ENCODE measurements at regions not wholly inside any gene's neighbourhood (a gene's known extent, or its start where the extent isn't known, plus 50 kb on each side); places are given as distances from the start of the nearest gene placed in this dataset.

DNA sequence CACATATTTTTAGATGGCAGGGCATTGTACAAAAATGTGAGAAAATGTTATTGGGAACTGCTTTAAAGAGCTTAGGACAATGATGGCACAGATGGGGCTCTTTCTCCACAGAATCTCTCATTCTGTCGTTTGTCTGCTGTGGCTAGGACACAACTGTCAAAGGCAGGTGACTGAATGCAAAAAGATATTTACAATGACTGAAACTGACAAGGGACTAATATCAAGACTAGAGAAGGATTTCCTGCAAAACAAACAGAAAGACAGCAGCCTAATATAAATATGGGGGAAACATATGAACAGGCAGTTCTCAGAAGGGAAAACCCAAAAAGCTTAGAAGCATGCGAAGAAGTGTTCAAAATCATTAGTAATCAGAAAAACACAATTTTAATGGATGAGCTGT lies 177.5 kb upstream of the AFF2 start:
- TF ChIP-seq, protein P1, sequence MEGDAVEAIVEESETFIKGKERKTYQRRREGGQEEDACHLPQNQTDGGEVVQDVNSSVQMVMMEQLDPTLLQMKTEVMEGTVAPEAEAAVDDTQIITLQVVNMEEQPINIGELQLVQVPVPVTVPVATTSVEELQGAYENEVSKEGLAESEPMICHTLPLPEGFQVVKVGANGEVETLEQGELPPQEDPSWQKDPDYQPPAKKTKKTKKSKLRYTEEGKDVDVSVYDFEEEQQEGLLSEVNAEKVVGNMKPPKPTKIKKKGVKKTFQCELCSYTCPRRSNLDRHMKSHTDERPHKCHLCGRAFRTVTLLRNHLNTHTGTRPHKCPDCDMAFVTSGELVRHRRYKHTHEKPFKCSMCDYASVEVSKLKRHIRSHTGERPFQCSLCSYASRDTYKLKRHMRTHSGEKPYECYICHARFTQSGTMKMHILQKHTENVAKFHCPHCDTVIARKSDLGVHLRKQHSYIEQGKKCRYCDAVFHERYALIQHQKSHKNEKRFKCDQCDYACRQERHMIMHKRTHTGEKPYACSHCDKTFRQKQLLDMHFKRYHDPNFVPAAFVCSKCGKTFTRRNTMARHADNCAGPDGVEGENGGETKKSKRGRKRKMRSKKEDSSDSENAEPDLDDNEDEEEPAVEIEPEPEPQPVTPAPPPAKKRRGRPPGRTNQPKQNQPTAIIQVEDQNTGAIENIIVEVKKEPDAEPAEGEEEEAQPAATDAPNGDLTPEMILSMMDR (IDR thresholded peaks at IDR 0.05; ENCODE audit: low read depth, low read length) = no peak
- TF ChIP-seq EZH2phosphoT487 (IDR thresholded peaks at IDR 0.05; ENCODE audit: low read depth) = no peak
